Panc1 (cell line): ENCODE measurements at regions not wholly inside any gene's neighbourhood (a gene's known extent, or its start where the extent isn't known, plus 50 kb on each side); places are given as distances from the start of the nearest gene placed in this dataset.

Experiments used
- ATAC-seq: fragments of 200-7000 bp; cut with Tn5 transposase; 2 replicates; pipeline ENCODE4 v1.9.1; 2020; ENCODE audit warnings: mild to moderate bottlenecking, moderate library complexity
- BruUV-seq: library from RNA; stranded (reverse); fragments of 400-500 nt; replicated peaks from 2 replicates; lab custom pipeline; 2021; lab: Mats Ljungman, UMichigan
- CTCF ChIA-PET: fragments of 300-600 bp; sonication (Branson Sonifier 250); formaldehyde crosslinking; loops from one replicate; lab custom pipeline; 2022; ENCODE audit warnings: antibody characterized with exemption; lab: Charles Lee
- POLR2A ChIA-PET: fragments of 300-600 bp; sonication (Branson Sonifier 250); formaldehyde crosslinking; loops from one replicate; lab custom pipeline; 2022; ENCODE audit warnings: antibody characterized with exemption; lab: Charles Lee
- DNase-seq: peaks from one replicate; pipeline ENCODE4 v3.0.0-alpha.2; 2010; ENCODE audit warnings: low read depth, low spot score
- H3K27ac ChIP-seq: 2 replicates; pipeline ENCODE4 v1.5.1; 2011; ENCODE audit warnings: mild to moderate bottlenecking, low read length, inconsistent platforms
- H3K27me3 ChIP-seq: fragments of 200-500 bp; sonication (Bioruptor generic); 2 replicates; pipeline ENCODE4 v1.6.0; 2014; ENCODE audit warnings: low read length, inconsistent platforms; ENCODE audit not compliant: control insufficient read depth, insufficient read depth
- H3K36me3 ChIP-seq: fragments of 200-500 bp; sonication (Bioruptor generic); 2 replicates; pipeline ENCODE4 v1.5.1; 2014; ENCODE audit warnings: inconsistent platforms, mild to moderate bottlenecking, low read length, moderate library complexity; ENCODE audit not compliant: control insufficient read depth, insufficient read depth
- H3K4me1 ChIP-seq: 2 replicates; pipeline ENCODE4 v1.5.1; 2011; ENCODE audit warnings: inconsistent platforms, mild to moderate bottlenecking, low read length, moderate library complexity; ENCODE audit not compliant: control insufficient read depth, insufficient read depth
- H3K4me3 ChIP-seq, 2 experiments: 2 replicates each; pipeline ENCODE4 v1.5.1; 2011 to 2012; ENCODE audit warnings: low read depth in 2 of 2, low read length in 2 of 2, mild to moderate bottlenecking in 2 of 2, inconsistent platforms in 1 of 2, moderate library complexity in 1 of 2
- H3K9me3 ChIP-seq: fragments of 200-500 bp; sonication (Bioruptor generic); 2 replicates; pipeline ENCODE4 v1.5.1; 2014; ENCODE audit warnings: low read depth, mild to moderate bottlenecking, inconsistent platforms, low read length, moderate library complexity; ENCODE audit not compliant: control insufficient read depth, insufficient read depth
- POLR2AphosphoS5 ChIP-seq: IDR thresholded peaks from 2 replicates; pipeline ENCODE4 v1.6.1; 2012; ENCODE audit warnings: mild to moderate bottlenecking, low read depth, low read length, moderate library complexity
- REST ChIP-seq, 2 experiments: IDR thresholded peaks; 2 replicates each; pipeline ENCODE4 v1.6.1; 2011 to 2012; ENCODE audit warnings: low read depth in 2 of 2, control low read depth in 1 of 2, low read length in 1 of 2, mild to moderate bottlenecking in 1 of 2, moderate library complexity in 1 of 2; ENCODE audit not compliant: insufficient read depth in 1 of 2
- SIN3A ChIP-seq: IDR thresholded peaks from 2 replicates; pipeline ENCODE4 v1.6.1; 2012; ENCODE audit warnings: low read depth, mild to moderate bottlenecking, low read length, moderate library complexity, borderline replicate concordance; ENCODE audit not compliant: insufficient read depth
- TCF7L2 ChIP-seq: IDR thresholded peaks from 2 replicates; pipeline ENCODE4 v1.6.1; 2011; ENCODE audit warnings: mild to moderate bottlenecking, low read depth, low read length, inconsistent platforms
- in situ Hi-C: cut with HindIII; loops from 2 replicates; pipeline ENCODE4 v1.10.0; 2016; ENCODE audit warnings: low sequenced_read_pairs, low pct_unique_long_range_greater_than_20kb
- intact Hi-C: fragments of 100-400 bp; cut with micrococcal nuclease; formaldehyde crosslinking; loops from one replicate; pipeline ENCODE4 v1.10.0; 2022; ENCODE audit not compliant: unreplicated experiment
- TF ChIP-seq, protein P1 (sequence below): fragments of 450-650 bp; IDR thresholded peaks from 2 replicates; pipeline ENCODE4 v1.5.1; 2017; ENCODE audit warnings: mild to moderate bottlenecking

DNA sequence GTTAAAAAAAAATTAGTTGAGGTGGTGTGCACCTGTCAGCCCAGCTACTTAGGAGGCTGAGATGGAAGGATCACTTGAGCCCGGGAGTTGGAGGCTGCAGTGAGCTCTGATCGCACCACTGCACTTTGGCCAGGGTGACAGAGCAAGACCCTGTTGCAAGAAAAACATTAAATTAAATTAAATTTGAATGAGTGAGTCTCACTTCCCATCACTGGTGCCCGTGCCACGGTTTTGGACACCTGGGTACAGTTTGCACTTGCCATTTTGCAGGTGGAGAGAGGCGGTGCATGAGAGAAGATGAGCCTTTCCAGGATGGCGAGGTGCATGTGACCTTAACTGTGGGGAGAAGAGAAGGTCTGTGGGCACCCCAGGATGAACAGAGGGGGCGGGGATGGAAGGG, 60.3 kb upstream of the ZNF536 start:
- TF ChIP-seq REST (IDR thresholded peaks at IDR 0.05; ENCODE audit: insufficient read depth in 1 of 2, low read depth in 2 of 2, low read length in 1 of 2) (no peak), POLR2AphosphoS5 (no peak), TCF7L2 (no peak), SIN3A (no peak)
- TF ChIP-seq, protein P1, sequence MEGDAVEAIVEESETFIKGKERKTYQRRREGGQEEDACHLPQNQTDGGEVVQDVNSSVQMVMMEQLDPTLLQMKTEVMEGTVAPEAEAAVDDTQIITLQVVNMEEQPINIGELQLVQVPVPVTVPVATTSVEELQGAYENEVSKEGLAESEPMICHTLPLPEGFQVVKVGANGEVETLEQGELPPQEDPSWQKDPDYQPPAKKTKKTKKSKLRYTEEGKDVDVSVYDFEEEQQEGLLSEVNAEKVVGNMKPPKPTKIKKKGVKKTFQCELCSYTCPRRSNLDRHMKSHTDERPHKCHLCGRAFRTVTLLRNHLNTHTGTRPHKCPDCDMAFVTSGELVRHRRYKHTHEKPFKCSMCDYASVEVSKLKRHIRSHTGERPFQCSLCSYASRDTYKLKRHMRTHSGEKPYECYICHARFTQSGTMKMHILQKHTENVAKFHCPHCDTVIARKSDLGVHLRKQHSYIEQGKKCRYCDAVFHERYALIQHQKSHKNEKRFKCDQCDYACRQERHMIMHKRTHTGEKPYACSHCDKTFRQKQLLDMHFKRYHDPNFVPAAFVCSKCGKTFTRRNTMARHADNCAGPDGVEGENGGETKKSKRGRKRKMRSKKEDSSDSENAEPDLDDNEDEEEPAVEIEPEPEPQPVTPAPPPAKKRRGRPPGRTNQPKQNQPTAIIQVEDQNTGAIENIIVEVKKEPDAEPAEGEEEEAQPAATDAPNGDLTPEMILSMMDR, result no peak
- ATAC-seq, result no peak
- POLR2A ChIA-PET, result no interaction called here
- Histone ChIP-seq H3K9me3 (no peaks in the 10 kb centered on the region), H3K27ac (no peak overlapping the region), H3K4me3 (no peak overlapping the region), H3K36me3 (no peaks in the 10 kb centered on the region), H3K27me3 (peaks cover 19% of the 10 kb centered on the region), H3K4me1 (no peaks in the 10 kb centered on the region)
- CTCF ChIA-PET, result no interaction called here
- in situ Hi-C loops, result no loop called here
- BruUV-seq, result no TSS peak
- DNase-seq, result no peak
- intact Hi-C loops, result no loop called here

DNA sequence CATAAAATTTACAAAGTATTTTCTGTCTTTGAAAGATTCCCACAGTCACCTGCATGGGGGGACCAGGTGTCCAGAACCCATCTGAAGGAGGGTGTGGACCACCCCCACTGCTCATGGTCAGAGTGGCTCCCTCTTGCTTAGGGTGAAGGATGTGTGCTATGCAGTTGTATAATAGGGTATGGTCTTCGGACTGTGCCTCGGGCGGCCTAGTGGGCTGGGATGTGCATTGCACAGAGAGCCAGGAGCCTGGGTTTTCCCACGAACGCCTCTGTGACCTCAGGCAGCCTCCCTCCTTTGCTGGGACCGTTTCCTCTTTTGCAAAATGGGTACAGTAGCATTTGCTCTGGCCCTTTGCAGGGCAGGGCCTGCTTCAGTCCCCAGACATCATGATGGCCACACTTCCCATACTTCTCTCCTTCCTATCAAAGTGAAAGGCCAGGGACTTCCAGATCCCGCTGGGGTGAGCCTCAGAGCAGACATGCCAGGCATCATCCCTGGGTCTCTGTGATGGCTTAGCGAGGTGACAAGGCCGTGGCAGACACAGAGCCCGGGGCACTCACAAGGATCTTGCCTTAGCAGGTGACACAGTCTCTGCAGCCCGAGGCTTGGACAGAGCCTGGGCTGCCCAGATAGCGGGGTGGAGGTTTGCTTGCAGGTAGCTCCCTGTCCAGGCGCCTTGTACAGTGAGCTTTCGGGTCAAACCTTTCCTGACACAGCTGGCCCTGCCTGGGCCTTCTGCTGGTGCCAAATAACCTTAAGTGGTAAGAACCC, 59.4 kb upstream of the ZNF536 start:
- no TSS peak for BruUV-seq
- intact Hi-C loops, result no loop called here
- in situ Hi-C loops, result no loop called here
- no peak overlapping the region for H3K4me3 ChIP-seq
- peak; percentile 53; the same call in 1 of the 2 replicates for ATAC-seq
- no peaks in the 10 kb centered on the region for H3K4me1 ChIP-seq
- no peak for DNase-seq
- POLR2A ChIA-PET, result no interaction called here
- CTCF ChIA-PET, result no interaction called here
- no peak overlapping the region for H3K27ac ChIP-seq
- H3K27me3 ChIP-seq, result peaks cover 15% of the 10 kb centered on the region
- H3K36me3 ChIP-seq, result no peaks in the 10 kb centered on the region
- H3K9me3 ChIP-seq, result no peaks in the 10 kb centered on the region
- TF ChIP-seq POLR2AphosphoS5 (no peak), REST (IDR thresholded peaks at IDR 0.05; ENCODE audit: insufficient read depth in 1 of 2, low read depth in 2 of 2, low read length in 1 of 2) (no peak), TCF7L2 (no peak), SIN3A (no peak)
- TF ChIP-seq, protein P1, result no peak
